ENCODE measurements at regions not wholly inside any gene's neighbourhood (a gene's known extent, or its start where the extent isn't known, plus 50 kb on each side); places are given as distances from the start of the nearest gene placed in this dataset.
"Not testable (repeated sequence)": the region's sequence is repeated elsewhere in the genome, so short reads cannot be mapped to it uniquely, and the experiment has no call there.

GRCh38 chr2:39894082-39894481, 115.0 kb upstream of the THUMPD2 start:
- H3K4me3 ChIP-seq, result no peak overlapping the region
- H3K36me3 ChIP-seq, result no peaks in the 10 kb centered on the region
- H3K27me3 ChIP-seq, result no peaks in the 10 kb centered on the region
- WGBS, 2 donors, result 75 to 78% methylated on average over 8 of the region's 8 CpGs
- no peaks in the 10 kb centered on the region for H3K4me1 ChIP-seq
- TF ChIP-seq EP300 (IDR thresholded peaks at IDR 0.05), result no peak
- TF ChIP-seq CTCF (IDR thresholded peaks at IDR 0.05), result no peak
- no peak for DNase-seq (ENCODE audit: low spot score in 2 of 2)
- no peak overlapping the region for H3K27ac ChIP-seq
- H3K9me3 ChIP-seq, result no peaks in the 10 kb centered on the region

GRCh38 chr2:39893616-39894015, 114.6 kb upstream of the THUMPD2 start:
- H3K36me3 ChIP-seq, result no peaks in the 10 kb centered on the region
- H3K4me1 ChIP-seq, result no peaks in the 10 kb centered on the region
- no peak overlapping the region for H3K4me3 ChIP-seq
- no peak for DNase-seq (ENCODE audit: low spot score in 2 of 2)
- H3K27me3 ChIP-seq, result no peaks in the 10 kb centered on the region
- TF ChIP-seq POLR2A (IDR thresholded peaks at IDR 0.05), result no peak
- no peak for TF ChIP-seq EP300 (IDR thresholded peaks at IDR 0.05)
- TF ChIP-seq CTCF (IDR thresholded peaks at IDR 0.05), result no peak
- H3K9me3 ChIP-seq, result no peaks in the 10 kb centered on the region
- WGBS, 2 donors, result 51 to 55% methylated on average over 4 of the region's 4 CpGs
- H3K27ac ChIP-seq, result no peak overlapping the region

GRCh38 chr2:39881948-39882347, 102.9 kb upstream of the THUMPD2 start:
- Histone ChIP-seq H3K9me3 (no peaks in the 10 kb centered on the region), H3K4me1 (no peaks in the 10 kb centered on the region), H3K4me3 (no peak overlapping the region), H3K36me3 (no peaks in the 10 kb centered on the region), H3K27me3 (no peaks in the 10 kb centered on the region), H3K27ac (no peak overlapping the region)
- no peak for TF ChIP-seq CTCF (IDR thresholded peaks at IDR 0.05)
- TF ChIP-seq POLR2A (IDR thresholded peaks at IDR 0.05), result no peak
- no peak for TF ChIP-seq EP300 (IDR thresholded peaks at IDR 0.05)
- no peak for DNase-seq (ENCODE audit: low spot score in 2 of 2)
- whole genome bisulfite sequencing, 2 donors, result 70 to 94% methylated on average over 1 of the region's 1 CpG

- Histone ChIP-seq H3K27me3 (no peaks in the 10 kb centered on the region), H3K27ac (no peak overlapping the region), H3K4me3 (no peak overlapping the region), H3K9me3 (no peaks in the 10 kb centered on the region), H3K4me1 (no peaks in the 10 kb centered on the region), H3K36me3 (no peaks in the 10 kb centered on the region)
- TF ChIP-seq CTCF (IDR thresholded peaks at IDR 0.05), result no peak
- no peak for TF ChIP-seq POLR2A (IDR thresholded peaks at IDR 0.05)
- no peak for TF ChIP-seq EP300 (IDR thresholded peaks at IDR 0.05)
- no peak for DNase-seq (ENCODE audit: low spot score in 2 of 2)
These were observed 102.4 kb upstream of the THUMPD2 start for GRCh38 chr2:39881494-39881893.

GRCh38 chr2:39879001-39879400, 99.9 kb upstream of the THUMPD2 start:
- not testable (repeated sequence) for DNase-seq (ENCODE audit: low spot score in 2 of 2); H3K4me3 ChIP-seq; H3K36me3 ChIP-seq; H3K27me3 ChIP-seq; H3K4me1 ChIP-seq; H3K27ac ChIP-seq; H3K9me3 ChIP-seq
- 87 to 95% methylated on average over 2 of the region's 2 CpGs for WGBS, 2 donors

- Histone ChIP-seq H3K27ac (no peak overlapping the region), H3K36me3 (no peaks in the 10 kb centered on the region), H3K4me1 (no peaks in the 10 kb centered on the region), H3K27me3 (no peaks in the 10 kb centered on the region), H3K9me3 (no peaks in the 10 kb centered on the region), H3K4me3 (no peak overlapping the region)
- DNase-seq (ENCODE audit: low spot score in 2 of 2), result no peak
- WGBS, 2 donors, result 77 to 88% methylated on average over 1 of the region's 1 CpG
- TF ChIP-seq EP300 (IDR thresholded peaks at IDR 0.05) (no peak), POLR2A (IDR thresholded peaks at IDR 0.05) (no peak), CTCF (IDR thresholded peaks at IDR 0.05) (no peak)
These were observed 96.8 kb upstream of the THUMPD2 start for GRCh38 chr2:39875914-39876267.
